HG03095 (cell line): ENCODE measurements at regions not wholly inside any gene's neighbourhood (a gene's known extent, or its start where the extent isn't known, plus 50 kb on each side); places are given as distances from the start of the nearest gene placed in this dataset.
"Not testable (repeated sequence)": the region's sequence is repeated elsewhere in the genome, so short reads cannot be mapped to it uniquely, and the experiment has no call there.

ENCODE experiments used
- ATAC-seq: cut with Tn5 transposase; IDR thresholded peaks from one replicate; pipeline ENCODE4 v1.9.1; 2021; ENCODE audit warnings: moderate library complexity; ENCODE audit not compliant: unreplicated experiment

GRCh38 chr12:24679126-24679525, 269.8 kb downstream of the BCAT1 start:
- no peak for ATAC-seq

GRCh38 chr12:24678436-24678835, 270.5 kb downstream of the BCAT1 start:
- no peak for ATAC-seq

- no peak for ATAC-seq
These were observed 280.3 kb downstream of the BCAT1 start for GRCh38 chr12:24668563-24668962.

- ATAC-seq = no peak
These were observed 284.6 kb downstream of the BCAT1 start for GRCh38 chr12:24664161-24664880.

GRCh38 chr12:24661657-24662096, 287.2 kb downstream of the BCAT1 start:
- ATAC-seq = no peak

GRCh38 chr12:24659016-24659415, 289.9 kb downstream of the BCAT1 start:
- ATAC-seq = no peak

GRCh38 chr12:24654344-24654743, 294.6 kb downstream of the BCAT1 start:
- not testable (repeated sequence) for ATAC-seq

GRCh38 chr12:24649634-24650033, 299.3 kb downstream of the BCAT1 start:
- ATAC-seq = no peak

- no peak for ATAC-seq
These were observed 299.7 kb downstream of the BCAT1 start for GRCh38 chr12:24649209-24649608.

- no peak for ATAC-seq
These were observed 303.6 kb downstream of the BCAT1 start for GRCh38 chr12:24645254-24645653.

- ATAC-seq = no peak
These were observed 305.5 kb downstream of the BCAT1 start for GRCh38 chr12:24643120-24644119.

GRCh38 chr12:24639641-24640040, 309.3 kb downstream of the BCAT1 start:
- no peak for ATAC-seq

- ATAC-seq = no peak
These were observed 316.4 kb downstream of the BCAT1 start for GRCh38 chr12:24632466-24632865.

- ATAC-seq = no peak
These were observed 317.1 kb downstream of the BCAT1 start for GRCh38 chr12:24631676-24632426.

- no peak for ATAC-seq
These were observed 318.0 kb downstream of the BCAT1 start for GRCh38 chr12:24630856-24631255.

- ATAC-seq = no peak
These were observed 318.5 kb downstream of the BCAT1 start for GRCh38 chr12:24630446-24630845.

GRCh38 chr12:24625103-24625502, 323.8 kb downstream of the BCAT1 start:
- ATAC-seq = no peak

- ATAC-seq = not testable (repeated sequence)
These were observed 328.9 kb downstream of the BCAT1 start for GRCh38 chr12:24619954-24620353.

- ATAC-seq = no peak
These were observed 331.4 kb downstream of the BCAT1 start for GRCh38 chr12:24617471-24617870.

- no peak for ATAC-seq
These were observed 332.9 kb downstream of the BCAT1 start for GRCh38 chr12:24615967-24616411.
